SU-DHL-6 (cell line): ENCODE measurements at regions not wholly inside any gene's neighbourhood (a gene's known extent, or its start where the extent isn't known, plus 50 kb on each side); places are given as distances from the start of the nearest gene placed in this dataset.

Experiments
- CTCF ChIP-seq: fragments of 200-600 bp; sonication (generic); IDR thresholded peaks from one replicate; pipeline ENCODE4 v1.5.1; 2017; ENCODE audit warnings: antibody characterized with exemption, mild to moderate bottlenecking, low read length, moderate library complexity; ENCODE audit not compliant: insufficient read depth, poor library complexity, severe bottlenecking
- EZH2phosphoT487 ChIP-seq: fragments of 200-600 bp; sonication (generic), shearing (Covaris generic); conservative IDR thresholded peaks from 2 replicates; pipeline ENCODE4 v1.6.1; 2018; ENCODE audit warnings: mild to moderate bottlenecking, antibody characterized with exemption, low read length, moderate library complexity, mixed read lengths

- TF ChIP-seq CTCF (no peak), EZH2phosphoT487 (no peak)
These were observed 56.6 kb upstream of the ZPLD1 start for GRCh38 chr3:102378216-102378615.
